ENCODE measurements at regions not wholly inside any gene's neighbourhood (a gene's known extent, or its start where the extent isn't known, plus 50 kb on each side); places are given as distances from the start of the nearest gene placed in this dataset.

DNA sequence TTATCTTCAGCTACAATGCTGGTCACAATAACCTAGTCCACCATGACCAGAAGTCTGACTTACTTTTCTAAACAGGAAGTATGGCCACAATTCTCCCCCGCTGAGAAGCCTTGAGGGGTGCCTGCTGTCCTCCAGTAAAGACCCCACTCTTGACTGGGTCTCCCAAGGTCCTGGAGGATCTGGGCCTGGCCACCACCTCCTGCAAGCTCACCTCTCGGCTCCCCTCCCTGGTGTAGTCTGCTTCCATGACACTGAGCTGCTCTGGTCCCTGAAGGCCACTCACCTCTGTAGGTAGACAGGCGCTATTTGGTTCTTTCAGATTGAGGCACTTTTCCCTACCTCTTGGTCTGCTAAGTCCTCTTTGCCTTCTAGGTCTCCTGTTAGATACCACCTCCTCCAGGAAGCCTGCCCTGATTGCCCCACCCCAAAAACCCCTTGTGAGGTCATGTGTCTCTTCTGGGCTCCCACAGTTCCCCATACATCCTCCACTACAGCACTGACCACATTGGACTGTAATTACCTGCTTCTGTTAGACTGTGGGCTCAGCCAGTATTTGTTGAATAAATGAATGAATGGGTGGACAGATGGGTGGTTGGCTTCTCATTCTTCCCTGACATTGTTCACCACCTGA lies 62.6 kb upstream of the IER5L start:
- peak; percentile 40 for DNase-seq (ENCODE audit: low spot score)

DNA sequence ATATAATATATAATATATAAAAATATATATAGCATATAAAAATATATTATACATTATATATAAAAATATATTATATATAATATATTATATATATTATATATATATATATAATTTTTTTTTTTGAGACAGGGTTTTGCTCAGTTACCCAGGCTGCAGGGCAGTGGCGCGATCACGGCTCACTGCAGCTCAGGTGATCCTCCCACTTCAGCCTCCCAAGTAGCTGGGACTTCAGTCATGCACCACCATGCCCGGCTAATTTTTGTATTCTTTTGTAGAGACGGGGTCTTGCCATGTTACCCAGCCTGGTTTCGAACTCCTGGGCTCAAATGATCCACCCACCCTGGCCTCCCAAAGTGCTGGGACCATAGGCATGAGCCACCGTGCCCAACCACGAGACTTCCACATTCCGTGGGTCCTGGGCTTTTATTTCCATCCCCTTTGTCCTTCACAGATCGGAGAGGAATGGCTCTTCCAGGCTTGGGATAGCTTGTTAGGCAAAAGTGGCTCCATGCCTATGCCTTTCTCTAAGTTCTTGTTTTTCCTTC lies 62.0 kb upstream of the IER5L start:
- no peak for DNase-seq (ENCODE audit: low spot score)

GRCh38 chr9:129237803-129238202 lies 59.7 kb upstream of the IER5L start:
- no peak for DNase-seq (ENCODE audit: low spot score)

DNA sequence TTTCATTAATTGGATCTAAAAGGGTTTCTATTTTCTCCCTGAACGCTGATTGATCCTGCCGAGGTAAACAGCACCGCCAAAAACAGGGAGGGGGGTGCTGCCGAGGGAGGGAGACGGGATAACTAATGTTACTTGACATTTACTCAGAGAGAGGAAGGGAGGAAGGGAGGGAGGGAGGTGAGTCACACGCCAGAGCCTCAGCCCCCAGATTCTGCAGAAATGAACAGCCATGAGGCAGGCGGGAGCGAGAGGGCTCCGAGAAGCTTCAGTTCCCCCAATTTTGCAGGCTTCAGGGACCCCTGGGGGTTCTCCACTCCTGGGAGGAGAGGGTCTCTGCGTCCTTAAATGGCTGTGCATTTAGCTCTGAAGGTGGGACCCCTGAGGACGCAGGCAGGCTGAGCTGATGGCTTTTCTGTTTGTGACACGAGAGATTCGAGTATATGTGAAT lies 59.1 kb upstream of the IER5L start:
- DNase-seq (ENCODE audit: low spot score): no peak

- DNase-seq (ENCODE audit: low spot score): no peak
These were observed 58.5 kb upstream of the IER5L start for GRCh38 chr9:129236441-129237145.

GRCh38 chr9:129235931-129236331 lies 57.9 kb upstream of the IER5L start:
- DNase-seq (ENCODE audit: low spot score): no peak

GRCh38 chr9:129235041-129235930 lies 57.2 kb upstream of the IER5L start:
- DNase-seq (ENCODE audit: low spot score): no peak

GRCh38 chr9:129234491-129234890 lies 56.4 kb upstream of the IER5L start:
- no peak for DNase-seq (ENCODE audit: low spot score)

DNA sequence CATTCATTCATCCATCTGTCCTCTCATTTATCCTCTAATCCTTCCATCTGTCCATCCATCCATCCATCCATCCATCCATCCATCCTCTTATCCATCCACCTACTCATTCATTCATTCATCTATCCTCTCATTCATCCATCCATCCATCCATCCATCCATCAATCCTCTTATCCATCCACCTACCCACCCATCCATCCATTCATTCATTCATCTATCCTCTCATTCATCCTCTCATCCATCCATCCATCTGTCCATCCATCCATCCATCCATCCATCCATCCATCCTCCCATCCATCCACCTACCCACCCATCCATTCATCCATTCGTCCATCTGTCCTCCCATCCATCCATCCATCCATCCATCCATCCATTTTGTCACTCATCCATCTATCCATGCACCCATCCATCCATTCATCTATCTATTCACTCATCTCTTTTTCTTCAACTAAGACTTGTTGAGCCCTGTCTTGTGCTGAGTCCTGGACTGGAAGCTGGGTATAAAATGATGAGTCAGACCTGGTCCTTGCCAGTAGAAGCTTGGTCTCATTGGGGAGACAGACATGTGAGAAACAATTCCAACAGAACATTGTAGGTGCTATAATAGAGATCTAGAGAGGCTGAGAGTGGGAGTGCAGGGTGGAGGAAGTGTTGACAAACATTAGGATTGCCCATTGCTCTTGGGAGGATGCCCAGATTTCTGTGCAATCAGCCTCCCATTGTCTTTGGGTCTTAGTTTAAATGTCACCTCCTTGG lies 55.0 kb upstream of the IER5L start:
- DNase-seq (ENCODE audit: low spot score): no peak

- DNase-seq (ENCODE audit: low spot score): no peak
These were observed 53.7 kb upstream of the IER5L start for GRCh38 chr9:129231759-129232158.

DNA sequence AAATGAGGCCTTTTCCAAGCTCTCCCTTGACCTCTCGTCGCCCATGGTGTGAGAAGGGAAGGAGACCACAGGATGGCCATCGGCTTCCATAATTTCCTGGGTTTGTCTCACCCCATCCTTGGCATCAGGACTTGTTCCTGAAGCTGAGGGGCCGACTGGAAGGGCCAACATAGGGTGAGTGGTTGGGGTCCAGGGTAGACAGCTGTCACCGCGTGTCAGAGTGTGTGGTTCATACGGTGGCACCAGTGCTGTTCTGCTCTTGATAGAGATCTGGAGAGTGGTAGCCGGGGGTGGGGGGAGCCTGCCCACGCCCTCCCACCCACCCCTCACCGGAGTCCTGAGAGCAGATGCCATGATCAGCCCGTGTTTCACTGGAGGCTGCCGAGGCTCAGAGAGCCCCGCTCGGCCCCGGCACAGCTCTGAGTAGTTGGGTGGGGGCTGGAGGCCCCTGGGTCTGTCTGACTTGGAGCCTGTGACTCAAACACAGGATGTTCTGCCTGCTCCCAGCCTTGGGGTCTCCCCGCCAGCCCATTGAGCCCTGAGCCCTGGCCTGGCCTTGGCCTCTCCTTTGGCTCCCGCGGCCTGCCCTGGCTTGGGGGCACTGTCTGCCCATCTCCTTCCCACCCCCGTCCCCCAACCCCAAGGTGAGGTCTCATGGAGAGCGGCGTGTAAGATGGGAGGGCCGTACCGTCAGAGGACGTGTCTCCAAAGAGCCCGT lies 53.1 kb upstream of the IER5L start:
- no peak for DNase-seq (ENCODE audit: low spot score)

DNA sequence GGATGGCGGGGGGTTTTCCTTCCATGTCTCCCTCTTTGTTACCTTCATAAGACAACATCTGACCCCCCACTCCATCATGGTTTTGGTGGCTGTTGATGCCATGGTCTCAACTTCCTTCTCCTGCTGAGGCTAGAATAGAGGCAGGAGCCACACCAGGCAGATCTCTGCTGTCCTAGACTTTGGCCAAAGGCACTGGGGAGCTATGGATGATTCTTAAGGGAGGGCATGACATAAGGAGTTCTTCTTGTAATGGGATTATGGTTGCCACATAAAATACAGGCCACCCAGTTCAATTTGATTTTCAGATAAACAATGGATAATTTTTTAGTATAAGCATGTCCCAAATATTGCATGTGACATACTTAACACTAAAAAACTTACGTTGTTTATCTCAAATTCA lies 52.2 kb upstream of the IER5L start:
- DNase-seq (ENCODE audit: low spot score): no peak
